ENCODE measurements at regions not wholly inside any gene's neighbourhood (a gene's known extent, or its start where the extent isn't known, plus 50 kb on each side); places are given as distances from the start of the nearest gene placed in this dataset.

- Histone ChIP-seq H3K79me1 (ENCODE audit: low read length) (no peaks in the 10 kb centered on the region), H3K4me2 (ENCODE audit: low read length) (no peak overlapping the region)
Observed at GRCh38 chr5:30928956-30929355, 264.5 kb upstream of the CDH6 start.

GRCh38 chr5:30926218-30926617, 267.3 kb upstream of the CDH6 start:
- no peak overlapping the region for H4K12ac ChIP-seq (ENCODE audit: low read depth, low read length)
- no peak overlapping the region for H4K91ac ChIP-seq (ENCODE audit: low read depth, low read length)
- H4K8ac ChIP-seq (ENCODE audit: low read depth, low read length): no peak overlapping the region
- H3K4me3 ChIP-seq (ENCODE audit: low read depth, low read length): no peak overlapping the region
- H2AK5ac ChIP-seq (ENCODE audit: low read length): no peak overlapping the region
- no peak overlapping the region for H3K4ac ChIP-seq (ENCODE audit: low read depth, low read length)
- WGBS (ENCODE audit: extremely low coverage, insufficient coverage, insufficient read length): no CpG with 5 or more reads among the region's 3 CpGs
- no peaks in the 10 kb centered on the region for H3K36me3 ChIP-seq (ENCODE audit: control insufficient read depth in 1 of 2, insufficient read depth in 2 of 2, low read length in 2 of 2)
- no peak overlapping the region for H3K14ac ChIP-seq (ENCODE audit: low read length)
- H3K27me3 ChIP-seq (ENCODE audit: insufficient read depth, low read length): no peaks in the 10 kb centered on the region
- no peak overlapping the region for H2BK120ac ChIP-seq (ENCODE audit: insufficient read depth, low read length, poor library complexity)
- H2BK5ac ChIP-seq (ENCODE audit: low read depth, low read length, poor library complexity): no peak overlapping the region
- H3K79me1 ChIP-seq (ENCODE audit: low read length): no peaks in the 10 kb centered on the region
- H3K4me2 ChIP-seq (ENCODE audit: low read length): no peak overlapping the region
- no peak for DNase-seq
- no peaks in the 10 kb centered on the region for H3K4me1 ChIP-seq (ENCODE audit: control insufficient read depth in 1 of 2, insufficient read depth in 2 of 2, low read length in 2 of 2)
- no peak overlapping the region for H3K27ac ChIP-seq (ENCODE audit: low read depth, low read length)
- H2AFZ ChIP-seq (ENCODE audit: insufficient read depth, low read length, poor library complexity): no peak overlapping the region
- no peak overlapping the region for H3K23ac ChIP-seq (ENCODE audit: low read length)
- H3K9me3 ChIP-seq (ENCODE audit: insufficient read depth, low read depth, low read length): no peaks in the 10 kb centered on the region
- H2BK12ac ChIP-seq (ENCODE audit: low read length): no peak overlapping the region
- no peak overlapping the region for H3K9ac ChIP-seq (ENCODE audit: low read length)
- no peaks in the 10 kb centered on the region for H3K79me2 ChIP-seq (ENCODE audit: control insufficient read depth, insufficient read depth, low read length, poor library complexity)
- H3K18ac ChIP-seq (ENCODE audit: low read length): no peak overlapping the region

More at GRCh38 chr5:30928956-30929355, 264.5 kb upstream of the CDH6 start:
- Histone ChIP-seq H3K4me3 (ENCODE audit: low read depth, low read length) (no peak overlapping the region), H3K27me3 (ENCODE audit: insufficient read depth, low read length) (no peaks in the 10 kb centered on the region), H3K14ac (ENCODE audit: low read length) (no peak overlapping the region), H3K4ac (ENCODE audit: low read depth, low read length) (no peak overlapping the region), H4K91ac (ENCODE audit: low read depth, low read length) (no peak overlapping the region), H3K4me1 (ENCODE audit: control insufficient read depth in 1 of 2, insufficient read depth in 2 of 2, low read length in 2 of 2) (no peaks in the 10 kb centered on the region), H3K18ac (ENCODE audit: low read length) (no peak overlapping the region), H3K36me3 (ENCODE audit: control insufficient read depth in 1 of 2, insufficient read depth in 2 of 2, low read length in 2 of 2) (no peaks in the 10 kb centered on the region), H4K8ac (ENCODE audit: low read depth, low read length) (no peak overlapping the region), H4K12ac (ENCODE audit: low read depth, low read length) (no peak overlapping the region), H3K79me2 (ENCODE audit: control insufficient read depth, insufficient read depth, low read length, poor library complexity) (no peaks in the 10 kb centered on the region), H3K9me3 (ENCODE audit: insufficient read depth, low read depth, low read length) (no peaks in the 10 kb centered on the region), H3K9ac (ENCODE audit: low read length) (no peak overlapping the region), H2BK12ac (ENCODE audit: low read length) (no peak overlapping the region), H2BK5ac (ENCODE audit: low read depth, low read length, poor library complexity) (no peak overlapping the region), H3K23ac (ENCODE audit: low read length) (no peak overlapping the region), H2AK5ac (ENCODE audit: low read length) (no peak overlapping the region), H3K27ac (ENCODE audit: low read depth, low read length) (no peak overlapping the region), H2BK120ac (ENCODE audit: insufficient read depth, low read length, poor library complexity) (no peak overlapping the region), H2AFZ (ENCODE audit: insufficient read depth, low read length, poor library complexity) (no peak overlapping the region)
- DNase-seq: no peak

GRCh38 chr5:30921388-30921787, 272.1 kb upstream of the CDH6 start:
- no peak overlapping the region for H2AK5ac ChIP-seq (ENCODE audit: low read length)
- H3K79me2 ChIP-seq (ENCODE audit: control insufficient read depth, insufficient read depth, low read length, poor library complexity): no peaks in the 10 kb centered on the region
- H4K8ac ChIP-seq (ENCODE audit: low read depth, low read length): no peak overlapping the region
- no peak overlapping the region for H3K18ac ChIP-seq (ENCODE audit: low read length)
- H3K14ac ChIP-seq (ENCODE audit: low read length): no peak overlapping the region
- H3K36me3 ChIP-seq (ENCODE audit: control insufficient read depth in 1 of 2, insufficient read depth in 2 of 2, low read length in 2 of 2): no peaks in the 10 kb centered on the region
- H2BK120ac ChIP-seq (ENCODE audit: insufficient read depth, low read length, poor library complexity): no peak overlapping the region
- H3K9me3 ChIP-seq (ENCODE audit: insufficient read depth, low read depth, low read length): no peaks in the 10 kb centered on the region
- no peak overlapping the region for H2BK12ac ChIP-seq (ENCODE audit: low read length)
- no peak overlapping the region for H4K91ac ChIP-seq (ENCODE audit: low read depth, low read length)
- H3K9ac ChIP-seq (ENCODE audit: low read length): no peak overlapping the region
- no peak overlapping the region for H3K23ac ChIP-seq (ENCODE audit: low read length)
- WGBS (ENCODE audit: extremely low coverage, insufficient coverage, insufficient read length): no CpG with 5 or more reads among the region's 5 CpGs
- H3K4me1 ChIP-seq (ENCODE audit: control insufficient read depth in 1 of 2, insufficient read depth in 2 of 2, low read length in 2 of 2): no peaks in the 10 kb centered on the region
- H4K12ac ChIP-seq (ENCODE audit: low read depth, low read length): no peak overlapping the region
- no peak overlapping the region for H3K4ac ChIP-seq (ENCODE audit: low read depth, low read length)
- no peak overlapping the region for H2BK5ac ChIP-seq (ENCODE audit: low read depth, low read length, poor library complexity)
- H3K27ac ChIP-seq (ENCODE audit: low read depth, low read length): no peak overlapping the region
- no peak overlapping the region for H2AFZ ChIP-seq (ENCODE audit: insufficient read depth, low read length, poor library complexity)
- no peak overlapping the region for H3K4me2 ChIP-seq (ENCODE audit: low read length)
- H3K79me1 ChIP-seq (ENCODE audit: low read length): no peaks in the 10 kb centered on the region
- DNase-seq: no peak
- no peak overlapping the region for H3K4me3 ChIP-seq (ENCODE audit: low read depth, low read length)
- no peaks in the 10 kb centered on the region for H3K27me3 ChIP-seq (ENCODE audit: insufficient read depth, low read length)

- H3K4me3 ChIP-seq (ENCODE audit: low read depth, low read length): no peak overlapping the region
Observed at GRCh38 chr5:30918171-30918570, 275.3 kb upstream of the CDH6 start.

More at GRCh38 chr5:30918171-30918570, 275.3 kb upstream of the CDH6 start:
- H3K79me2 ChIP-seq (ENCODE audit: control insufficient read depth, insufficient read depth, low read length, poor library complexity): no peaks in the 10 kb centered on the region
- no peak overlapping the region for H3K27ac ChIP-seq (ENCODE audit: low read depth, low read length)
- no peak overlapping the region for H3K4me2 ChIP-seq (ENCODE audit: low read length)
- H3K9me3 ChIP-seq (ENCODE audit: insufficient read depth, low read depth, low read length): no peaks in the 10 kb centered on the region
- H2BK5ac ChIP-seq (ENCODE audit: low read depth, low read length, poor library complexity): no peak overlapping the region
- no peaks in the 10 kb centered on the region for H3K27me3 ChIP-seq (ENCODE audit: insufficient read depth, low read length)
- H3K4me1 ChIP-seq (ENCODE audit: control insufficient read depth in 1 of 2, insufficient read depth in 2 of 2, low read length in 2 of 2): no peaks in the 10 kb centered on the region
- no peak overlapping the region for H4K12ac ChIP-seq (ENCODE audit: low read depth, low read length)
- no peak overlapping the region for H3K18ac ChIP-seq (ENCODE audit: low read length)
- no peak overlapping the region for H3K14ac ChIP-seq (ENCODE audit: low read length)
- H4K8ac ChIP-seq (ENCODE audit: low read depth, low read length): no peak overlapping the region
- no peak overlapping the region for H4K91ac ChIP-seq (ENCODE audit: low read depth, low read length)
- no peak overlapping the region for H3K23ac ChIP-seq (ENCODE audit: low read length)
- H3K79me1 ChIP-seq (ENCODE audit: low read length): no peaks in the 10 kb centered on the region
- H3K4ac ChIP-seq (ENCODE audit: low read depth, low read length): no peak overlapping the region
- H2AFZ ChIP-seq (ENCODE audit: insufficient read depth, low read length, poor library complexity): no peak overlapping the region
- H2BK120ac ChIP-seq (ENCODE audit: insufficient read depth, low read length, poor library complexity): no peak overlapping the region
- no peak overlapping the region for H2AK5ac ChIP-seq (ENCODE audit: low read length)
- H3K9ac ChIP-seq (ENCODE audit: low read length): no peak overlapping the region
- no CpG with 5 or more reads among the region's 5 CpGs for WGBS (ENCODE audit: extremely low coverage, insufficient coverage, insufficient read length)
- H2BK12ac ChIP-seq (ENCODE audit: low read length): no peak overlapping the region
- no peak for DNase-seq
- no peaks in the 10 kb centered on the region for H3K36me3 ChIP-seq (ENCODE audit: control insufficient read depth in 1 of 2, insufficient read depth in 2 of 2, low read length in 2 of 2)
